Kidney capillary endothelial cell (primary cell): ENCODE measurements at regions not wholly inside any gene's neighbourhood (a gene's known extent, or its start where the extent isn't known, plus 50 kb on each side); places are given as distances from the start of the nearest gene placed in this dataset.

Source experiments
- DNase-seq: peaks from one replicate; pipeline ENCODE4 v3.0.0-alpha.2; 2018; ENCODE audit warnings: low spot score

DNA sequence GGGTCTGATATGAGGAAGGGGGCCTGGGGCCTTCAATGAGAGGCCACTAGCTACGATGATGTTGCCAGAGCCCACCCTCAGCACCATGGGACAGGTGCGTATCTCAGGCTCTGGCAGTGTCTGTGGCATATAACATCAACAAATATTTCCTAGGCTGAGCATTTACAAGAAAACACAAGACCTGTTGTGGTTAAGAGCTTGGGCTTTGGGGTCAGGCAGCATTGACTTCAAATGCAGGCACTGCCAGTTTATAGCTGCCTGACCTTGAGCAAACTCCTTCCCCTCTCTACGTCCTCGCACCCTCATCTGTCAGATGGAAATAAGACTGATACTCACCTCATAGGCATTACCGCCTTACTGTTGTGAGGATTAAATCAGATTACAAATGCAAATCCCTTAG lies 156.0 kb downstream of the KATNAL1 start:
- no peak for DNase-seq

DNA sequence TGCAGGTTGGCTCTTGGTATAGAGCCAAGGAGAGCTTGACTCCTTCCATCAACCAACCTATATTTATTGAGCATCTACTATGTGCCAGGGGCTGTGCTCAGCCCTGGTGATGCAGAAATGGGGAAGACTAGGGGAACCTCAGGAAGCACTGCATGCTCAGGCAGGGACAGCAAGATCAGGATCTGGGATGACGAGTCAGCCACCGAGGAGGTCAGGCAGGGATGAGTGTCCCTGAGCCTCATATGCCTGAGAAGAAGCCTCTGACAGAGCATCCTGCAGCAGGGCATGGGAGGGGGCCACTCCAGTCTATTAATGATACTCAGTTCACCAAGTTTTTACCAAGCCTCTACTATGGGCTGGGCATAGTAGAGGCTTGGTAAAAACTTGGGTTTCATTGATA lies 158.1 kb downstream of the KATNAL1 start:
- DNase-seq: no peak

DNA sequence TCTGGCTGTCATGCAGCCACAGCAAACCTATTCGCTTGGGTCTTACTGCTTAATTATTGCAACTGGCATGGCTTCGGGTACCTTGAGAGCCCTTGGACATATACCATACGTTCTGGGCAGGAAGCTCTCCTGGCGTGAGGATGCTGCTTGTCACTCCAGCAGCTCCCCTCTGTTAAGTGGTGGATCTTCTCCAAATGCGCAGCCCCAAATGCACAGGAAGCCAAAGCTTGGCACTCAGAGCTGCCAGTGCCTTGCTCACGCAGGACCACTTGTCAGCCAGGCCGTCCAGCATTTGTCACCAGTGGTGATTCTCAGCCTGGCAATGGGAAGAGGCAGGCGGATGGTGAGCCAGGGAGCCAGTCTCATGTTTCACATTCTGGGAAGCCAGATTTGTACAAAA lies 158.6 kb downstream of the KATNAL1 start:
- DNase-seq: no peak

DNA sequence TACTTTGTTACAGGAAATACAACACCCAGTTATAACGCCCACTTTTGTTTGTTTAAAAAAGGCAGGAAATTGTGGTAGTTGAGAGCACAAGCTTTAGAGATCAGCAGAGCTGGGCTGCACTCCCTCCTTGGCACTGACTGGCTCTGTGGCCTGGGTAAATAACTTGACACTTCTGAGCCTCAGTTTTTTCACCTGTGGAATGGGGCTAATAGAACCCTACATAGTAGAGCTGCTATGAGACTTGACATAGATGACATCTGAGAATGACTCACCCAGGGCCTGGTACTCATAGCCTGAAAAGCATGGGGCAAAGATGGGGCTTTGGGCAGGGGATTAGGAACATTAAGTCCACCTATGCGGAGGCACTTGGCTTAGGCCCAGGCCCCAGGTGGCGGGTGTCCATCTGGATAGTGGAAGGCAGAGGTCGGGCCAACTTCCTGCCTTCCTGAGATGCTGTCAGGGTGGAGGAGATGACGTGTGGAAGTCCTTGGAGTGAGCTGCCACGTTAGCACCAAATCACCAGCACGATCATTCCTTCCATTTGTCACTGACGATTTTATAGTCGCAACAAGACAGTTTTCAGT lies 159.1 kb downstream of the KATNAL1 start:
- DNase-seq: no peak

DNA sequence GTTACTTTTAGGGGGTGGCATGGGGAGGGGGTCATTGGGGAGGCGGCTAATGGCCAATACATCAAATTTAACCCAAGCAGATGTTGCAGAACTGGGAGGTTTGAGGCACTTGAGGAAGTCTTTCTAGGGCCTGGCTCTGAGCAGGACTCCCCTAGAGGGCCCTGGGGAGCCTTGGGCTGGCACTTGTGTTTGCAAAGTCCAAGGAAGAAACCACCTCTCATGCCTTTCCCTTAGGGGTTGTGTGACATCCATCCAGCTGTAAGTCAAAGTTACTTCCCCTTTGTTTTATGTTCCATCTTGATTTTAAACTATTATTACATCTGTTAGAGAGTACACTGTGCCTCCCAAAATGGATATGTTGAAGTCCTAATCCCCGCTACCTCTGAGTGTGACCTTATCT lies 159.9 kb downstream of the KATNAL1 start:
- no peak for DNase-seq

DNA sequence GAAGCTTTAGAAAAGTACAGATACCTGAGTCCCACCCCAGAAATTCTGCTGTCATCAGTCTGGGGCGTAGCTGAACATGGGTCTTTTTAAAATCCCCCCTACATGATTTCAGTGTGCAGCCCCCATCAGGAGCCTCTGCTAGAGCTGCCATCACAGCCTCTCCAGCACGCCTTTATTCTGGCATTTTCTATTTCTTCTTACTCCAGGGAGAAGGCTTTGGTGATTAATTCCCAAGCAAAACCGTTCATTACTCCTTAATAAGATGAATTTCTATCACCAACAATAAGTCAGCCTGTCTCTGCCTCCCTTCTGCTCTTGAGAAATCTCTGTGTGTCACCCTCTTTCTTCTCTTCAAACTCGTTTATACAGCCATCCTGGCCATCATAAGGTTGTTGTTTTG lies 160.3 kb downstream of the KATNAL1 start:
- DNase-seq: no peak

DNA sequence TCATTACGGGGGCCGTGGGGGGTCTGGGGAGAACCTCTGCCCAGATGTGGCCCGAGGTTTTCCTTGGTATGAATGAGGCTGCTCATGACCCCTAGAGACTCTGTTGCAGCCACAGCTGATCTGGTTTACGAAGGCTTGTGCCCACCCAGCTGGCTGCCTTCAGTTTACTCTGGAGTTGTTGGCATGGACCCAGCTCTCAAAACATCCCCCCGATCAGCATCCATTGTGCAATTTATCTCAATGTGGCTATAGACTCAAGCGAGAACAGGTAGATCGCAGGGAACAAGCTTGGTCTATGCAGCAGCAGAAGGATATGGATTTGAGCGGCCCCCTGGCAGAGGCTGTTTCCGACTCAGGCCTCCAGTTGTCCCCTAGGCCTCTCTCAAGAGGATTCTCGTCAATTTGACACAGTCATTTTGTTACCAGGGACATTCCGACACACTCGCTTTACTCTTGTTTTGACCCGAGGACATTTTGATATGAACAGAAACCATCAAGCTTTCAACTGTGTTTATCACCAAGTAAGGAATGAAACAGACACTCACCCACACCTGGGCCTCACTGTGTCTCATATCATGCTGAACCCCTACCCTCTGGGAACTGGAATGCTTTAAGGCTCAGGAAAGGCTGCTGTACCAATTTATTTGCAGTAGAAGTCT lies 161.5 kb downstream of the KATNAL1 start:
- no peak for DNase-seq

DNA sequence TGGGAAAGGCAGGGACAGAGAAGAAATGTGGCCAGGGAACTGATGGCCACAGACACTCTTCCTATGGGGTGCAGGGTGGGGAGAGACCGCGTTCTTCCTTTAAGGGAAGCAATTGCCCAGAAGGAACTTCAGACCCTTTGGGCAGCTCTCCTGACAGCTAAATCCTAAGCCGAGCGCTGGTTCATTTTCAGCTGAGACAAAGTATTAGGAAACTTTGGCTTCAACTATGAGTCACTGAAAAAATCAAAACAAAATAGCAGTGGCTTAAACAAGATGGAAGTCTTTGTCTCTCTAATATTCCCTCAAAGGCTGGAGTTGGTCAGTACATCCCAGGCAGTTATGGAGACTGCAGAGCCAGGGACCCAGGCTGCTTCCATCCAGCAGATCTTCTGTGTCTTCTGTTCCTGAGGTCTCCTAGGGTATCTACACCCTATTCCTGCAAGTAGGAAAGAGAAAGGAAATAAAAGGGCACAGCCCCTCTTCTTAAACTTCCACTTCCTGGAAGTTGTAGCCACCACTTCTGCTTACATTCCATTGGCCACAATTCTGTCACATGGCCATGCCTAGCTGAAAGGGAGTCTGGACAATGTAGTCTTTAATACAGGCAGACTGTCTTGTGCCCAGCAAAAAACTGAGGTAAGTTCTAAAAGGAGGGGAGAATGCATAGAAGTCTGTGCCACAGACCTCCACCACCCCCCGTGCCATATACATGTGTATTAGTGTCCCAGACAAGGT lies 163.5 kb downstream of the KATNAL1 start:
- DNase-seq: no peak

DNA sequence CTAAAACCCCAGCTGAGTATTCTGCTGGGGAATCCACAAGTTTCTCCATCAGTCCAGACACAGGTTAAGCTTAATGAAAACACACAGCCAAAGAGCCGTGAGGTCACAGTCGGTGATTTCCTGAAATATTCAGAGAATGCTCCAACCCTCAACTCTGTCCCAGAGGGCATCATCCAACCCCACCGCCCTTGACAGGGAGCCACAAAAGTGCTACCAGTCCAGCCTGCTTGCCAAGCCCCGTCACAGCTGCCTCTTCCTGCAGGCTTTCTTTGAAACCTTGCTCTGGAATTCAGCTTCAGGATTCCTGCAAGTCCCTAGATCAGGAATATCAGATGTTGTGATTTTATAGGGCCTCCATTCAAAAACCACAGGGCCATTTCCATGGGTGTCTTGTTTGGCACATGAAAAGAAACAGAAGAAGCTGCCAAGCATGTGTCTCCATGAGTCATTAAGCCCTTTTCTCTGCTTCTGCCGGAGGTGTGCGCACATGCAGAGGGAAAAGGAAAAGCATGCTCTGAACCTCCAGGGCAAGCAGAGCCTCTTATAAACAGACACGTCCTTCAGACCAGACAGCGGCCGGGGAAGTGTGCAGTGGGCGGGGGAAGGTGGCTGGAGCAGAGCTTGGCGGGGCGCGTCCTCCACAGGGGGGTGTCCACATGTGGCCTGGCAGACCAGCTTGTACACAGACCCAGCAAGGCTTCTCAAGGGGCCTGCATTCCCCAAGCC lies 164.7 kb downstream of the KATNAL1 start:
- DNase-seq: peak; percentile 33

DNA sequence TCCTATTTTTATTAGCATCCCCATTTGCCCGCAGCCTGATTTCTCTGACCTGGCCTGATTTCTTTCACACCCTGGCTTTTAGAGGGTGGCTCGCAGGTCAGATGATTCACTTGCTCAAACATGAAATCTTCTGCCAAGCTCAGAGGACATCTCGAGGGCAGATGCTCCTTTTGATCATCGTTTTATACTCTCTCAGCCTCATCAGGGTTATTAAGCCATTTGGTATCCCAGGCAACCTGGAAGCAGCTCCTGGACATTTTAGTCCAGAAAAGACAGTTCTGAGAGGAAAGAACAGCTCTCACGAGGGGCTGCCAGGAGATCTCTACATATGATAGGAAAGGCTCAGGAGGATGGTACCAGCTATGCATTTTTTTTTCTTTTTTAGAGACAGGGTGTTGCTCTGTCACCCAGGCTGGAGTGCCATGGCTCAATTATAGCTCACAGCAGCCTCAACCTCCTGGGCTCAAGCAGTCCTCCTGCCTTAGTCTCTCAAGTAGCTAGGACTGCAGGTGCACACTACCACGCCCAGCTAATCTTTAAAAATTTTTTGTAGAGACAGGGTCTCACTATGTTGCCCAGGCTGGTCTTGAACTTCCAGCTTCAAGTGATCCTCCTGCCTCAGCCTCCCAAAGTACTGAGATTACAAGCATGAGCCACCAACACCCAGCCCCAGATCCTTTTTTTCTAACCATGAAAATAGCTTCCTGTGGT lies 165.4 kb downstream of the KATNAL1 start:
- no peak for DNase-seq

DNA sequence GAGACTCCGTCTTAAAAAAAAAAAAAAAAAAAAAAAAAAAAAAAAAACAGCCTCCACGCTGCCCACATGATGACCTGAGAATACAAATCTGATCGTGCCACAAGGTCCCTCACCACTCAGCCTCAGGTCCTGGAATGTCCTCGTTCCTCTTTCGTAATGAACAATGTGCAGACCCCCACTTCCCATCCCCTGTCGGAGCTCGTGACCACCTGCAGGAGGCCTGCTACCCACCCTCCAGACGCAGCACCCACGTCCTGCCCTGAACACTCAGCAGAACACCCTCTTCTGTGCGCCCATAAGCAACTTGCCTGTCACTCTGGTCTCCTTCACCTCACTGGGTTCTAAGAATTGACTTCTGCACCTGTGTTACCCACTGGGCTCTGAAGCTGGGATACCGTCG lies 166.4 kb downstream of the KATNAL1 start:
- DNase-seq: no peak

DNA sequence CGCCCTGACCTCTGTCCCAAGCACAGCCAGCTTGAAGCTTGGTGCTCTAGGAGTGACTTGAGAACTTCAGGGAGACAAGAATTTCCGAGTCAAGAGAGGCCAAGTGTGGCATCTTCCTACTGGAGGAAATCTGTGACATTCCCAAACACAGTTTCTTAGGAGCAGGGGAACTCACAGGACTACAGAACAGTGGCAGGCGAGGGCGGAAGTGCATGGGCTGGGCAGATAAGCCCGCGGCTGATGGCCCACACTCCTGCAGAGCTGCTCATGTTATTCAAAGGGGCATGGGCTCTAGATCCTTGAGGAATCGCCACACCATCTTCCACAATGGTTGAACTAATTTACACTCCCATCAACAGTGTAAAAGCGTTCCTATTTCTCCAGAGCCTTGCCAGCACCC lies 168.8 kb downstream of the KATNAL1 start:
- DNase-seq: no peak

DNA sequence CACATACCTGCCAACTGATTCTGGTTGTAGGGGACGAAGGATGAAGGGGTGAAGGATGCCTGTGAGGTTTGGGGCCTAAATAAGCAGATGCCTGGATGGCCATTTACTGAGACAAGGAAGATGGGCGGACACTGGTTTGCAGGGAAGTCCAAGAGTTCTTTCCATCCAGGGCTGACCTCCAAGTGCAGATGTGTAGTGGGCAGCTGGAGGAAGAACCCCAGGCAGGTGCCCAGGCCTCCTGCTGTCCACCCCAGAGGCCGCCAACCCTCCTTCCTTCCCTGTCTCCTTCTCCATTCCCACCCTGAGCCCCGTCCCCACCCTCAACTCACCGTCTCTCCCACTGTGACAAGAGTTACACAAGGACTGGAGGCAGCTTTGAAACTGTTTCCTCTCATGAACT lies 171.5 kb downstream of the KATNAL1 start:
- no peak for DNase-seq

DNA sequence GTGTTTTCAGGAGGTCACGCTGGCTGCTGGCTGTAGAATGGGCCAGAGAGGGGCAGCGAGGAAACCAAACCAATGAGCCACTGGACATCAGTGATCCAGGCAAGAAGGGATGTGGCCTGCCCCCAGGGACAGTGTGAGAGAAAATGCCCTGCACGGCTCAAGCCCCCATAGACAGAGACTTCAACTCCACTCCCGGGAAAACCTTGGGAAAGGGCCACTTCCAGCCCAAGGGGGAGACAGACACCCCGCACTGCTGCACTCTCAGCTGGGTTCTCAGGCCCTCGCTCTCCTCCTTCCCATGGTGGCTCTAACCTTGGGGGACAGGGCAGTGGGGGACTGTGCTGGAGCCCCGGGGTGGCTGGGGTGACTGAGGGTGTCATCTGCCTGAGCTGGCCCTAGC lies 172.0 kb downstream of the KATNAL1 start:
- no peak for DNase-seq

DNA sequence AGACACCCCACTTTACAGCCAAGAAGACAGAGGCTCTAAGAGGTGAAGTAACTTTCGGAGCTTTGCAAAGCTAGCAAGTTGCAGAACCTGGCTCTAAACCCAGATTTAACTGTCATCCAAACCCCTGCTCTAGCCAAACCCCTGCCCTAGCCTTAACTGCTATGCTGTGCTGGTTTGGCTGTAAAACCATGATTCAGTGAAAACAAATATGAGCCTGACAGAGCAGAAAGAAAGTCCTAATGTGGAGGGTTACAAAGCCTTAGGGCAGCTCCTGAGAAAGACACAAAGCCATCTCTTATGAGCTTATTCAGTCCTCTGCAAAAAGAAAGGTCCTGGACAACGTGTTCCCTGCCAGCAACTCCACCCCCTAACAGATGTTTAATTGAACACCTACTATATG lies 172.8 kb downstream of the KATNAL1 start:
- no peak for DNase-seq

DNA sequence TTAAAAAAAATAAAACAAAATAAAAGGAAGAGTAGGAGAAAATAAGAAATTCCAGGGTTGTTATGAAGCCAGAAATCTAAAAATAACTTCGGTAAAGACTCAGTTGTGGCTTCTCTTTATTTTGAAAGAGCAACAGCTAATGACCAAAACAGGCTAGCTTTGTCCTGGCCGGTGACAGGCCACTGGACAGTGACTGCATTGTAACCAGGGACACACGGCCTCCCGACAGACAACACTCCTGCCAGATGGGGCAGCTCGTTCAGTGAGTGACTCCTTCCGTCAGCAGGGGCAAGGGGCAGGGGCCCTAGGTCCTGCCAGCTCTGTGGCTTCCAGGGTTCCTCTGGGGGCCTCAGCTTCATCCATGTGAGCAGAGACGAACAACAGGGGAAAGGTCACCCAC lies 173.4 kb downstream of the KATNAL1 start:
- no peak for DNase-seq

DNA sequence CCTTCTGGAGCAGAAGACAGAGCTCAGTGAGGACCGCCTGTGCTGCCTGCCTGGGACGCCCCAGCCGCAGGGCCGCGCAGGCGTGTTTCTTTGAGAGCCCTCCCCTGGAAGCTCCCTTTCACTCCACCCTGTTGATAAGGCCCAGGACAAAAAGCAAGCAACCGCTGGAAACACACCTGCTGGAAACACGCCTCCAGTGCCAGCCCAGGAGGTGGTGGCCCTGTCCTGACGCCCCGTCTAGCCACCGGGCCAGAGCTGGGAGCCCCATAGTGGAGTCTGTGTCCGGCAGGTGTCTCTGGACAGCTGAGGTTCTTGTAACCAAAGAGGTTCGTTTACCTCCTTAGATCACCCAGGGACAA lies 173.8 kb downstream of the KATNAL1 start:
- DNase-seq: no peak

DNA sequence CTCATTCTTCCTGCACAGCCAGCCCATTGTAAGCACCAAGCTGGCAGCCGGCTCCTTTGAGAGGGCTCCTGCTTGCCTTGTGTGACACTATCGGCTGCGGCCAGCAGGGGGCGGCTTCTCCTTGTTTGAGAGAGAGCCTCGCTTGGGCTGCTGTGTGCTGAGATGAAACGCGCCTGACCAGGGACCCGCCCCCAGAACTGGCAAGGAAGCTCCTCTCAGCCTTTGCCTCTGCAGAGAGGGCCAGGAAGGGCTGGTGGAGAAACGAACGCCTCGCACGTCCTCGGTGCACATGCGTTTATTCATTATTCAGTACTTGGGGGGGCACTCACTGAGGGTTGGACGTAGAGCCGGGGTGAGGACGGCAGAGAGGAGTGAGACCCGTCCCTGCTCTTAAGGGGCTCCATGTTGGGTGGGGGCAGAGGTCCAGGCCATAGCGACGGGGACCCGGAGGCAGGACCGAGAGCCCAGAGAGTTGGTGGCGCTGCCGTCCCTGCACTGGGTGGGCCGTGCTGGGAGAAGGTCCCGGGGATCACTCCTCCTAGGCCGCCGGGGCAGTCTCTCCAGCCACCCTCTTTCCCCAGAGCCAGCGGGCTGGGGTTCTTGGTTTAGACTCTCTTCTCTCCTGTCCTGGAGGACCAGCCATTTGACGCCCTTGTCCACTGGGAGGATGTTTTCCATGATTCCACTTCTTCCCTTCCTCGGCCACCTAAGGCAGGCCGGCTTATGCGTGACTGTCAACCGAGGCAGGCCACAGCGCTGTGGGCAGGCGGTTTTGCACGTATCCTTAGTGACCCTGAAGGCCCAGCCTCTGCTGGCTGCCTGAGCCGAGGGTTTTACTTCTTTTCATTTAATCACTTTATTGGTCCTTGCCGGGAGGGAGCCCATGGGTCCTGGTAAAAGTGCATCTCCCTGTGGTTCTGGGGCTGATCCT lies 174.5 kb downstream of the KATNAL1 start:
- peak; percentile 88 for DNase-seq

DNA sequence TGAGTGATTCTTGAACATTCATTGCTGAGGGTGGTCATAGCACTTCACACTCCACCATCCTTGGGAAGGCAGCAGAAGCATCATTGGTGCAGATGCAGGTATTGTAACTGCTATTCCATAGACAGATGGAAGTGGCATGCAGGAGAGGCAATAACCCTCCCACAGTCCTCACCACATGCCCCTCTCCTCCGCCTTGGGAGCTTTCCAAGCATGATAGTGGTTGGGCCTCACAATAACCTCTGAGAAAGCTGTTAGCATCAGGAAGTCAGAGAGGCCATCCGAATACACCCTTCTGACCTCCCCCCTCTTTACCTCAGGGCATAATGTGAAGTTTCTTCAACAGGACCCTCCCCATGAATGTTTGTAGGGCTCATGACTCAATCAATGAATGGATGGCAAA lies 177.9 kb downstream of the KATNAL1 start:
- DNase-seq: no peak

DNA sequence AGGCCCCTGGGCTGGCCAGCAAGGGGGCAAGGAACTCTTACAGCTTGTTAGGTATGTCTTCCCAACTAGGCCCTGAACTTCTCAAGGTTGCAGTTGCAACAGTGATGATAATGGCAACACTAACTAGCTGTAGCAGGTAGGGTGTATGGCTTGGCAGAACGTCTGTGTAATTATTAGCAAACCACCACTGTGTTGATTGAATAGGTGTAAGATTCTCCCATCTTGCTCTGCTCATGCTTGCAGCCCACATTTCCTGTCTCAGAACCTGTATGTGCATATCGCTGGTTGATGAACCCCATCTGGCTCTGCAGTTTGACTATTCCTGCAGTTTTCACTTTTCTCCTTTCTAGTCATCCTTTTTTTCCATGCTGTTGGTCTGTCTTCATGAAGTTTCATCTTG lies 178.8 kb downstream of the KATNAL1 start:
- DNase-seq: no peak

DNA sequence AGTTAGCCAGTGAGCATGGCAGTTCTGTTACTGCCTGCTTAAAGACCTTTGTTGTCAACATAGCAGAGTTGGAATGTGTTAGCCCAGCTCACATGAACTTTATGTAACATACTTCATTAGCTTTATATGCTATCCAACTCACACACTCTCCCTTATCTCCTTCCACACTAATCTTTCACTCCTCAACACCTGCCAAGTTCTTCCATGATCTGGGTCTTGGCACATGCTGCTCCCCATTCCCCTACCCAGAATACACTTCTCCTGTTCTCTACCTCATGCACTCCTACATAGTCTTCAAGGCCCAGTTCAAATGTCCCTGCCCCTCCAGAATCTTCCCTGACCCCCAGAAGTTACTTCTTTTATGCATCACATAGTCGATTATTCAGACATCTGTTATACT lies 179.3 kb downstream of the KATNAL1 start:
- DNase-seq: no peak
